ENCODE measurements at regions not wholly inside any gene's neighbourhood (a gene's known extent, or its start where the extent isn't known, plus 50 kb on each side); places are given as distances from the start of the nearest gene placed in this dataset.

- ChIA-PET POLR2A (interaction anchor here in 1 of 2 donors (0.6 kb wide), 1 partner anchor 25 kb away, joined by 11 read pairs; no protein-coding TSS in a partner anchor), CTCF (interaction anchor here in 1 of 2 donors (0.6 kb wide), 1 partner anchor 1962 kb away, joined by 3 read pairs; no protein-coding TSS in a partner anchor)
- Histone ChIP-seq H3K27me3 (replicated peaks in 1 of 2; ENCODE audit: control insufficient read depth in 2 of 2, extremely low read depth in 1 of 2, insufficient read depth in 2 of 2, low read length in 1 of 2) (no peaks in the 10 kb centered on the region), H3K4me1 (ENCODE audit: control insufficient read depth in 1 of 2, extremely low read depth in 1 of 2, insufficient read depth in 2 of 2, low read length in 2 of 2) (no peaks in the 10 kb centered on the region), H3K4me3 (ENCODE audit: control insufficient read depth in 1 of 2, extremely low read depth in 1 of 2, low read length in 1 of 2) (no peak overlapping the region), H3K27ac (ENCODE audit: low read length) (no peak overlapping the region), H3K9me3 (no peaks in the 10 kb centered on the region), H3K36me3 (ENCODE audit: control insufficient read depth in 2 of 2, extremely low read depth in 1 of 2, insufficient read depth in 1 of 2, low read length in 1 of 2) (no peaks in the 10 kb centered on the region)
- Mint-ChIP-seq H3K36me3 (no peaks in the 10 kb centered on the region), H3K9me3 (no peaks in the 10 kb centered on the region), H3K4me1 (no peaks in the 10 kb centered on the region), H3K27me3 (peaks cover 0 to 3% of the 10 kb centered on the region in 2 donors), H3K27ac (no peak overlapping the region), H3K4me3 (no peak overlapping the region)
- DNase-seq: no peak
- WGBS (ENCODE audit: insufficient coverage): 79% methylated on average over 11 of the region's 20 CpGs
- no peak for ATAC-seq (replicated peaks in 1 of 4)
These were observed 237.8 kb upstream of the DAPK1 start for GRCh38 chr9:87259543-87260518.

GRCh38 chr9:87263291-87263690 lies 234.4 kb upstream of the DAPK1 start:
- Histone ChIP-seq H3K27me3 (replicated peaks in 1 of 2; ENCODE audit: control insufficient read depth in 2 of 2, extremely low read depth in 1 of 2, insufficient read depth in 2 of 2, low read length in 1 of 2) (no peaks in the 10 kb centered on the region), H3K9me3 (no peaks in the 10 kb centered on the region), H3K4me1 (ENCODE audit: control insufficient read depth in 1 of 2, extremely low read depth in 1 of 2, insufficient read depth in 2 of 2, low read length in 2 of 2) (no peaks in the 10 kb centered on the region), H3K36me3 (ENCODE audit: control insufficient read depth in 2 of 2, extremely low read depth in 1 of 2, insufficient read depth in 1 of 2, low read length in 1 of 2) (no peaks in the 10 kb centered on the region), H3K4me3 (ENCODE audit: control insufficient read depth in 1 of 2, extremely low read depth in 1 of 2, low read length in 1 of 2) (no peak overlapping the region), H3K27ac (ENCODE audit: low read length) (no peak overlapping the region)
- Mint-ChIP-seq H3K9me3 (no peaks in the 10 kb centered on the region), H3K36me3 (no peaks in the 10 kb centered on the region), H3K4me1 (no peaks in the 10 kb centered on the region), H3K4me3 (no peak overlapping the region), H3K27ac (no peak overlapping the region), H3K27me3 (no peaks in the 10 kb centered on the region)
- DNase-seq: no peak
- CTCF ChIA-PET: no interaction called here
- POLR2A ChIA-PET: no interaction called here
- no peak for ATAC-seq (replicated peaks in 1 of 4)
- WGBS (ENCODE audit: insufficient coverage): 84% methylated on average over 9 of the region's 9 CpGs

- POLR2A ChIA-PET: no interaction called here
- WGBS (ENCODE audit: insufficient coverage): no CpG with 5 or more reads among the region's 1 CpG
These were observed 231.0 kb upstream of the DAPK1 start for GRCh38 chr9:87266697-87267096.

GRCh38 chr9:87267251-87268070 lies 230.2 kb upstream of the DAPK1 start:
- WGBS (ENCODE audit: insufficient coverage): 94% methylated on average over 14 of the region's 15 CpGs
- ATAC-seq (replicated peaks in 1 of 4) (no peak), DNase-seq (no peak)
- Histone ChIP-seq H3K4me1 (ENCODE audit: control insufficient read depth in 1 of 2, extremely low read depth in 1 of 2, insufficient read depth in 2 of 2, low read length in 2 of 2) (peaks cover 3 to 8% of the 10 kb centered on the region in 2 experiments), H3K9me3 (no peaks in the 10 kb centered on the region), H3K36me3 (ENCODE audit: control insufficient read depth in 2 of 2, extremely low read depth in 1 of 2, insufficient read depth in 1 of 2, low read length in 1 of 2) (no peaks in the 10 kb centered on the region), H3K4me3 (ENCODE audit: control insufficient read depth in 1 of 2, extremely low read depth in 1 of 2, low read length in 1 of 2) (no peak overlapping the region), H3K27ac (ENCODE audit: low read length) (no peak overlapping the region), H3K27me3 (replicated peaks in 1 of 2; ENCODE audit: control insufficient read depth in 2 of 2, extremely low read depth in 1 of 2, insufficient read depth in 2 of 2, low read length in 1 of 2) (peaks cover 0 to 22% of the 10 kb centered on the region in 2 experiments)
- Mint-ChIP-seq H3K4me3 (no peak overlapping the region), H3K36me3 (no peaks in the 10 kb centered on the region), H3K9me3 (no peaks in the 10 kb centered on the region), H3K27ac (no peak overlapping the region), H3K27me3 (peaks cover 0 to 3% of the 10 kb centered on the region in 2 donors), H3K4me1 (peaks cover 0 to 16% (median 11%) of the 10 kb centered on the region in 3 donors)
- POLR2A ChIA-PET: no interaction called here
- CTCF ChIA-PET: no interaction called here

More at GRCh38 chr9:87266697-87267096, 231.0 kb upstream of the DAPK1 start:
- Histone ChIP-seq H3K9me3 (no peaks in the 10 kb centered on the region), H3K4me1 (ENCODE audit: control insufficient read depth in 1 of 2, extremely low read depth in 1 of 2, insufficient read depth in 2 of 2, low read length in 2 of 2) (peaks cover 0 to 7% of the 10 kb centered on the region in 2 experiments), H3K4me3 (ENCODE audit: control insufficient read depth in 1 of 2, extremely low read depth in 1 of 2, low read length in 1 of 2) (no peak overlapping the region), H3K27ac (ENCODE audit: low read length) (no peak overlapping the region), H3K27me3 (replicated peaks in 1 of 2; ENCODE audit: control insufficient read depth in 2 of 2, extremely low read depth in 1 of 2, insufficient read depth in 2 of 2, low read length in 1 of 2) (peaks cover 0 to 22% of the 10 kb centered on the region in 2 experiments), H3K36me3 (ENCODE audit: control insufficient read depth in 2 of 2, extremely low read depth in 1 of 2, insufficient read depth in 1 of 2, low read length in 1 of 2) (no peaks in the 10 kb centered on the region)
- DNase-seq (no peak), ATAC-seq (replicated peaks in 1 of 4) (no peak)
- Mint-ChIP-seq H3K27ac (no peak overlapping the region), H3K4me1 (peaks cover 0 to 9% (median 4%) of the 10 kb centered on the region in 3 donors), H3K9me3 (no peaks in the 10 kb centered on the region), H3K27me3 (peaks cover 0 to 3% of the 10 kb centered on the region in 2 donors), H3K36me3 (no peaks in the 10 kb centered on the region), H3K4me3 (no peak overlapping the region)
- CTCF ChIA-PET: no interaction called here

- peaks cover 3 to 8% of the 10 kb centered on the region in 2 experiments for H3K4me1 ChIP-seq (ENCODE audit: control insufficient read depth in 1 of 2, extremely low read depth in 1 of 2, insufficient read depth in 2 of 2, low read length in 2 of 2)
- POLR2A ChIA-PET: interaction anchor here in 1 of 2 donors (0.6 kb wide), 1 partner anchor 15 kb away, joined by 3 read pairs; no protein-coding TSS in a partner anchor
- no peak overlapping the region for H3K4me3 Mint-ChIP-seq
- no peak overlapping the region for H3K27ac Mint-ChIP-seq
- no peaks in the 10 kb centered on the region for H3K36me3 Mint-ChIP-seq
- DNase-seq (no peak), ATAC-seq (replicated peaks in 1 of 4) (no peak)
- peaks cover 0 to 8% of the 10 kb centered on the region in 2 donors for H3K27me3 Mint-ChIP-seq
- H3K4me1 Mint-ChIP-seq: peaks cover 0 to 18% (median 11%) of the 10 kb centered on the region in 3 donors
- peaks cover 0 to 26% of the 10 kb centered on the region in 2 experiments for H3K27me3 ChIP-seq (replicated peaks in 1 of 2; ENCODE audit: control insufficient read depth in 2 of 2, extremely low read depth in 1 of 2, insufficient read depth in 2 of 2, low read length in 1 of 2)
- H3K9me3 ChIP-seq: no peaks in the 10 kb centered on the region
- no CpG with 5 or more reads among the region's 7 CpGs for WGBS (ENCODE audit: insufficient coverage)
- H3K4me3 ChIP-seq (ENCODE audit: control insufficient read depth in 1 of 2, extremely low read depth in 1 of 2, low read length in 1 of 2): no peak overlapping the region
- no peaks in the 10 kb centered on the region for H3K36me3 ChIP-seq (ENCODE audit: control insufficient read depth in 2 of 2, extremely low read depth in 1 of 2, insufficient read depth in 1 of 2, low read length in 1 of 2)
- no peak overlapping the region for H3K27ac ChIP-seq (ENCODE audit: low read length)
- CTCF ChIA-PET: no interaction called here
- no peaks in the 10 kb centered on the region for H3K9me3 Mint-ChIP-seq
These were observed 228.1 kb upstream of the DAPK1 start for GRCh38 chr9:87269296-87270176.

Measured in T-cell (primary cell).